ENCODE measurements at regions not wholly inside any gene's neighbourhood (a gene's known extent, or its start where the extent isn't known, plus 50 kb on each side); places are given as distances from the start of the nearest gene placed in this dataset.

- Histone ChIP-seq H3K27me3 (ENCODE audit: low read depth, low read length) (no peaks in the 10 kb centered on the region), H3K9me3 (ENCODE audit: control insufficient read depth in 1 of 2, low read length in 2 of 2) (no peaks in the 10 kb centered on the region), H3K4me3 (ENCODE audit: low read depth in 1 of 2, low read length in 2 of 2) (no peak overlapping the region), H3K36me3 (ENCODE audit: control insufficient read depth in 1 of 2, insufficient read depth in 2 of 2, low read length in 2 of 2) (no peaks in the 10 kb centered on the region), H3K27ac (ENCODE audit: low read length) (no peak overlapping the region), H3K4me1 (ENCODE audit: control insufficient read depth in 1 of 2, insufficient read depth in 2 of 2, low read length in 2 of 2) (no peaks in the 10 kb centered on the region)
Measured at GRCh38 chr16:51313198-51313597, 162.1 kb upstream of the SALL1 start.

DNA sequence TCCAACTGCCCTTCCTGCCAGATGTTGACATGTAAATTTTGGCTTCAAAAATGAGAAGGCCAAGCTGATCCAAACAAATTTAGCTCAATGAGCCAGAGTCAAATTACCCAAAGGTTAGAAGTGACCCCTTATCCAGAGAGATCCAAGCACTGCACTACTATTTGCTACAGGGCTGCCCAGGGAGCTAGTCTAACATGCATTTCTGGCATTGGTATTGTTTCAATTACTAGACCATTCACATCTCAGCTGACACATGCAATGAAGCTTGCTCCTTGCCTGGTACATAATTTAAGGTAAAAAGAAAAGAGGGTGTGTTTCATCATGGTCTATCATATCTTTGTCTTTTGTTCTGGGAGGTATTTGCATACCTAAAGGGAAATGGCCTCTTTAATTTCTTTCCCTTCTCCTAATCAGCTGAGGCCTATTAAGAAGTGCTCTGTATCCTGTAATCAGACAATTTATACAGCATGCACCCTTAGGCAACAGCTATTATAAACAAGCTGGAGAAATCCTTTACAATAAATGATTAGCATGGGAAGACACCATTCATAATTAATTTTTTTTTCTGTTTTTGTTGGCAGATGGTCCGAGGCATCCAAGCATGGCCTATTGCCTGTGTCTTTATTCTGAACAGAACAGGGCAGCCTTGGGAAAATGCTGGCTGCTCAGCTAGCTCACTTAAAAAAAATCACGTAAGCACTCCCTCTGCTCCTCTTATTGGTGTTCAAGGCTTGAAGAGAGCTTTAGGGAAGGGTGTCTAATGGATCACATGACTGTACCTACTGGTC, 161.5 kb upstream of the SALL1 start:
- H3K4me1 ChIP-seq (ENCODE audit: control insufficient read depth in 1 of 2, insufficient read depth in 2 of 2, low read length in 2 of 2): no peaks in the 10 kb centered on the region
- no peak overlapping the region for H3K4me3 ChIP-seq (ENCODE audit: low read depth in 1 of 2, low read length in 2 of 2)
- H3K9me3 ChIP-seq (ENCODE audit: control insufficient read depth in 1 of 2, low read length in 2 of 2): no peaks in the 10 kb centered on the region
- H3K27ac ChIP-seq (ENCODE audit: low read length): no peak overlapping the region
- H3K27me3 ChIP-seq (ENCODE audit: low read depth, low read length): no peaks in the 10 kb centered on the region
- H3K36me3 ChIP-seq (ENCODE audit: control insufficient read depth in 1 of 2, insufficient read depth in 2 of 2, low read length in 2 of 2): no peaks in the 10 kb centered on the region

DNA sequence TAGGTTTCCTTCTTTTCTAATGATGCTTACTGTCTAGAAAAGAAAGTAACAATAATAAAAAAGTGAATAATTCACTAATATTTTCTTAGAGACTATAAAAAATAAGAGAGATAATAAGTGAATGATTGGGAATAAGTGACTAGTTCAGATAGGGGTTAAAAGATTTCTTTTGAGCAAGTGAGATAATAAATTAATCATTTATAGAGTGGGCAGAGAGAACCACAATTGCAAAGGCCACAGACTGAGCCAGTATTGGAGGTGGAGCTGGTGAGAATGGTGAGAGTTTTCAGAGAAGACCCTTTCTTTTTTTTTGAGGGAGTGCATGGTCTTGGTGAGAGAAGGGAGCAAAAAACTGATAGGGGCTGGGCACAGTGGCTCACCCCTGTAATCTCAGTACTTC, 159.1 kb upstream of the SALL1 start:
- H3K27me3 ChIP-seq (ENCODE audit: low read depth, low read length): no peaks in the 10 kb centered on the region
- no peak overlapping the region for H3K27ac ChIP-seq (ENCODE audit: low read length)

DNA sequence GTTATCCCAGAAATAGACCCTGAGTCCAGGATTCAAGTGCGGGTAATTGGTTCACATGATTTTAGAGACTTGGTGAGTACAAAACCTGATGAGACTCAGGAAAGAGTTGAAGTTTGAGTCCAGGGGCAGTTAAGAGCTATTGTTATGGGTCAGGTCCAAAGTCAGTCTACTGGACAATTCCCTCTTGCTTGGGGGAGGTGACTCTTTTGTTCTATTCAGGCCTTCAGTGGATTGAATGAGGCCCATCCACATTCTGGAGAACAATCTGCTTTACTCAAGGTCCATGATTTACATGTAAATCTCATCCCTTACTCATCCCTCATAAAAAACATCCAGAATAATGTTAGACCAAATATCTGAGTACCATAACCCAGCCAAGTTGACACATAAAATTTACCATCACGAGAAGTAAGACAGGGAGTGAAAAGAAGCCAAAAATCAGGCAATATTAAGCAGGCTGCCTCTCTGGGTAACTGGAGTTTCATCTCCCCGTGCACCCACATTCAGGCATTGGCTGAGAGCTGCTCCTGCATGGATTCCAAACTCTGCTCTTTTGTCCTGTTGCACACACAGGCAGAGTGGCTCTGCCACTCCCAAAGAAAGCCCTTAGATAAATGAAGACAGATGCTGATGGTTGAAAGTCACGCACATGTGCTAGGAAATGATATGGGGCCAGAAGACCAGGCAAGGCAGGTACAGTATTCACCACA, 156.0 kb upstream of the SALL1 start:
- Histone ChIP-seq H3K9me3 (ENCODE audit: control insufficient read depth in 1 of 2, low read length in 2 of 2) (no peaks in the 10 kb centered on the region), H3K27ac (ENCODE audit: low read length) (no peak overlapping the region), H3K4me1 (ENCODE audit: control insufficient read depth in 1 of 2, insufficient read depth in 2 of 2, low read length in 2 of 2) (no peaks in the 10 kb centered on the region), H3K27me3 (ENCODE audit: low read depth, low read length) (no peaks in the 10 kb centered on the region), H3K36me3 (ENCODE audit: control insufficient read depth in 1 of 2, insufficient read depth in 2 of 2, low read length in 2 of 2) (no peaks in the 10 kb centered on the region), H3K4me3 (ENCODE audit: low read depth in 1 of 2, low read length in 2 of 2) (no peak overlapping the region)

More for the DNA sequence above, 159.1 kb upstream of the SALL1 start:
- Histone ChIP-seq H3K36me3 (ENCODE audit: control insufficient read depth in 1 of 2, insufficient read depth in 2 of 2, low read length in 2 of 2) (no peaks in the 10 kb centered on the region), H3K9me3 (ENCODE audit: control insufficient read depth in 1 of 2, low read length in 2 of 2) (no peaks in the 10 kb centered on the region), H3K4me1 (ENCODE audit: control insufficient read depth in 1 of 2, insufficient read depth in 2 of 2, low read length in 2 of 2) (no peaks in the 10 kb centered on the region), H3K4me3 (ENCODE audit: low read depth in 1 of 2, low read length in 2 of 2) (no peak overlapping the region)

GRCh38 chr16:51306116-51306515, 155.0 kb upstream of the SALL1 start:
- Histone ChIP-seq H3K4me1 (ENCODE audit: control insufficient read depth in 1 of 2, insufficient read depth in 2 of 2, low read length in 2 of 2) (no peaks in the 10 kb centered on the region), H3K27me3 (ENCODE audit: low read depth, low read length) (no peaks in the 10 kb centered on the region), H3K36me3 (ENCODE audit: control insufficient read depth in 1 of 2, insufficient read depth in 2 of 2, low read length in 2 of 2) (no peaks in the 10 kb centered on the region), H3K27ac (ENCODE audit: low read length) (no peak overlapping the region), H3K4me3 (ENCODE audit: low read depth in 1 of 2, low read length in 2 of 2) (no peak overlapping the region), H3K9me3 (ENCODE audit: control insufficient read depth in 1 of 2, low read length in 2 of 2) (no peaks in the 10 kb centered on the region)

DNA sequence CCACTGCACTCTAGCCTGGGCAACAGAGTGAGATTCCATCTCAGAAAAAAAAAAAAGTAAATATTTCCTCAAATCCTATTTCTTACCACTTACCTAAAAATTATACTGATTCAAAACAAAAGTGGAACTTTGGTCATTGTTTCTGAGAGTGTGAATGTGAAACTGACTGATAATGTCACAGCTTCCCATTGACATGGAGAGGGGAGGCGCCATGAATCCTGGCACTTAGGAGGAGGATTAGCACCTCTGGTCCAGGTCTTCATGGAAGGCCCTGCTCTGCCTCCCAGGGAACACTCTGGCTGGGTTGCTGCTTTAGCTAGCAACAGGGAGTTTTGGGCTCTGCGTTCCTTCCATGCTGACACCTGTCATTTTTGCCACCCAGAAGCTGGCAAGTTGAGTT, 154.3 kb upstream of the SALL1 start:
- H3K36me3 ChIP-seq (ENCODE audit: control insufficient read depth in 1 of 2, insufficient read depth in 2 of 2, low read length in 2 of 2): no peaks in the 10 kb centered on the region
- no peak overlapping the region for H3K27ac ChIP-seq (ENCODE audit: low read length)
- H3K27me3 ChIP-seq (ENCODE audit: low read depth, low read length): no peaks in the 10 kb centered on the region
- no peaks in the 10 kb centered on the region for H3K4me1 ChIP-seq (ENCODE audit: control insufficient read depth in 1 of 2, insufficient read depth in 2 of 2, low read length in 2 of 2)
- H3K9me3 ChIP-seq (ENCODE audit: control insufficient read depth in 1 of 2, low read length in 2 of 2): no peaks in the 10 kb centered on the region
- no peak overlapping the region for H3K4me3 ChIP-seq (ENCODE audit: low read depth in 1 of 2, low read length in 2 of 2)

DNA sequence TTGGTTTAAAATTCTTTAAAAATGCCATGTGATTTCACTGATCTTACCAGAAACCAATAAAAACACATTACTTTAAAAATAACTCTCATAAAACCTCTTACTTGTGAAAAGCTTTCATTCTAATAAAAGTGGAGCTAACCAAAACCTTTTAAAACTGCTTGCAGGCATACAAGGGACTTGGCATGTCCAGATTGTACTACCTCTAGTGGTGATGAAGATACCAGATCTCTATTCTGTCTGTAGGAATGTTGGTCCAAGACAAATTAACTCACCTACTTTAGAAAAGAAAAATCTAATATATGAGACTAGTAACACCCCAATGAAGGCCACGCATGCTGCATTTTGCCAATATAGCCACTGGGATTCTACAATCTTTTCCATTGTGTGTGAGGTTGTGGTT, 151.0 kb upstream of the SALL1 start:
- Histone ChIP-seq H3K27me3 (ENCODE audit: low read depth, low read length) (no peaks in the 10 kb centered on the region), H3K27ac (ENCODE audit: low read length) (no peak overlapping the region), H3K4me3 (ENCODE audit: low read depth in 1 of 2, low read length in 2 of 2) (no peak overlapping the region), H3K4me1 (ENCODE audit: control insufficient read depth in 1 of 2, insufficient read depth in 2 of 2, low read length in 2 of 2) (no peaks in the 10 kb centered on the region), H3K9me3 (ENCODE audit: control insufficient read depth in 1 of 2, low read length in 2 of 2) (peaks cover 6 to 9% of the 10 kb centered on the region in 2 donors), H3K36me3 (ENCODE audit: control insufficient read depth in 1 of 2, insufficient read depth in 2 of 2, low read length in 2 of 2) (no peaks in the 10 kb centered on the region)

DNA sequence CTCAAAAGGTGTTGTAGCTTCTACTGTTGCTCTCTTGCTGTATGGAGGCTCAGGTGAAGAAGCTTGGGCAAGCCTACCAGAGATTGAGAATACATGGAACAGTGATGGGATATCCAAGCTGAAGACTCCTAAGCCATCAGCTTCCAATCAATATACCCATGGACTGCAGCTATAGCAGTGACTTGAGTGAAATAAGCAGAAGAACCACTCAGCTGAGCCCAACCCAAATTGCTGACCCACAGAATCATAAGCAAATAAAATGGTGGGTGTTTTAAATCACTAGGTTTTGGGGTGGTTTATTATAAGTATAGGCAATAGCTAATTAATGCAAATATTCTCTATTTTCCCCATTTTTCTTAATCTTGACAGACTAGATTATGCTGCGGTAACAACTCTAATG, 147.7 kb upstream of the SALL1 start:
- H3K36me3 ChIP-seq (ENCODE audit: control insufficient read depth in 1 of 2, insufficient read depth in 2 of 2, low read length in 2 of 2): no peaks in the 10 kb centered on the region
- no peaks in the 10 kb centered on the region for H3K27me3 ChIP-seq (ENCODE audit: low read depth, low read length)
- H3K9me3 ChIP-seq (ENCODE audit: control insufficient read depth in 1 of 2, low read length in 2 of 2): peaks cover 6 to 9% of the 10 kb centered on the region in 2 donors
- no peak overlapping the region for H3K27ac ChIP-seq (ENCODE audit: low read length)
- no peak overlapping the region for H3K4me3 ChIP-seq (ENCODE audit: low read depth in 1 of 2, low read length in 2 of 2)
- H3K4me1 ChIP-seq (ENCODE audit: control insufficient read depth in 1 of 2, insufficient read depth in 2 of 2, low read length in 2 of 2): no peaks in the 10 kb centered on the region

- H3K9me3 ChIP-seq (ENCODE audit: control insufficient read depth in 1 of 2, low read length in 2 of 2): no peaks in the 10 kb centered on the region
- no peak overlapping the region for H3K4me3 ChIP-seq (ENCODE audit: low read depth in 1 of 2, low read length in 2 of 2)
- no peaks in the 10 kb centered on the region for H3K36me3 ChIP-seq (ENCODE audit: control insufficient read depth in 1 of 2, insufficient read depth in 2 of 2, low read length in 2 of 2)
- H3K27me3 ChIP-seq (ENCODE audit: low read depth, low read length): no peaks in the 10 kb centered on the region
- H3K4me1 ChIP-seq (ENCODE audit: control insufficient read depth in 1 of 2, insufficient read depth in 2 of 2, low read length in 2 of 2): no peaks in the 10 kb centered on the region
- H3K27ac ChIP-seq (ENCODE audit: low read length): no peak overlapping the region
Measured at GRCh38 chr16:51290442-51291285, 139.6 kb upstream of the SALL1 start.

DNA sequence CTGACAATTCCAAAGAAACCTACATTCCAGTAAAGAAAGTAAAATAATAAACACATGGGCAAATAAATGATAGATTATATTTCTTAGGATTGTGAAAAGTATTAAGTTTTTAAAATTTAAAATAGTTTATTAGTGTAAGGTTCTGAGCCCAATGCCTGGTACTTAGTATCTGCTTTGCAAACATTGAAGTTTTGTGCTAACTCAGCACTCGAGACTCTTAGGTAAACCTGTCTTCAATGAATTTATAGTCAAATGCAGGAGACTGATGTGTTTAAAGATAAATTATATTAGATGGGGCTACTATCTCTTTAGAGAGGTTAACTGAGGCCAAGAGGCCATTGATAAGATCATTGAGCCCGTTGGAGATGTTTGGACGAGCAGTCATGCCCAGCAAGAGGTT, 138.3 kb upstream of the SALL1 start:
- Histone ChIP-seq H3K36me3 (ENCODE audit: control insufficient read depth in 1 of 2, insufficient read depth in 2 of 2, low read length in 2 of 2) (no peaks in the 10 kb centered on the region), H3K4me3 (ENCODE audit: low read depth in 1 of 2, low read length in 2 of 2) (no peak overlapping the region), H3K27ac (ENCODE audit: low read length) (no peak overlapping the region), H3K9me3 (ENCODE audit: control insufficient read depth in 1 of 2, low read length in 2 of 2) (no peaks in the 10 kb centered on the region), H3K27me3 (ENCODE audit: low read depth, low read length) (no peaks in the 10 kb centered on the region), H3K4me1 (ENCODE audit: control insufficient read depth in 1 of 2, insufficient read depth in 2 of 2, low read length in 2 of 2) (no peaks in the 10 kb centered on the region)

DNA sequence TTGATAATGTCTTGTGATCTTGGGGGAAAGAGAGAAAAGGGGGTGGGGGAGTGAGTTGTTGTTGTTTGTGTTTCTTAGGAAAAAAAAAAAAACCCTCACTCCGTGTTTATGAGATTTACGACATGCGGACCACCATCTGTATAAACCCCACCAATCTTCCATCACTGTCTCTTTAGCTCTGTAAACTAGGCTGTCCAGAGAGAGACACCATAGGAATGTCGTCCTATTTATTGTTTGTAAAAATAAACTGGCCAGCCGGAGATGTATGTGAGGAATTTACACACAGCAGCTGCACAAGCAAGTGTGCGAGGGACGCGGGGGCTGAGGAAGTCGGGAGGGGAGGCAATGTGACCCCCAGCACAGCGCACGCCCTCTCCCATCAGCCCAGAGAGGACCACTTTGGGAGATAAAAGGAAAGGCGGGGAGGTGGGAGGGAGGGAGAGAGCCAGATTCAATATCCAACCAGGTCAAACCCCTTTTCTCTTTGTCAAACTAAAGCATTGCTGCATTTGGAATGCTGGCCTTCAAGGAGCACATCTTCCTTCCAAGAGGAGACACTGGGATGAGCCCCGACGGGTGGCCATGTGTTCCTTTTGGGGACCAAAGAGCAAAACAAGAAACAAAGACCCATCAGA, 136.2 kb upstream of the SALL1 start:
- H3K4me3 ChIP-seq (ENCODE audit: low read depth in 1 of 2, low read length in 2 of 2): no peak overlapping the region
- no peak overlapping the region for H3K27ac ChIP-seq (ENCODE audit: low read length)
- H3K27me3 ChIP-seq (ENCODE audit: low read depth, low read length): no peaks in the 10 kb centered on the region
- no peaks in the 10 kb centered on the region for H3K36me3 ChIP-seq (ENCODE audit: control insufficient read depth in 1 of 2, insufficient read depth in 2 of 2, low read length in 2 of 2)
- H3K4me1 ChIP-seq (ENCODE audit: control insufficient read depth in 1 of 2, insufficient read depth in 2 of 2, low read length in 2 of 2): no peaks in the 10 kb centered on the region
- H3K9me3 ChIP-seq (ENCODE audit: control insufficient read depth in 1 of 2, low read length in 2 of 2): no peaks in the 10 kb centered on the region
